ENCODE measurements at regions not wholly inside any gene's neighbourhood (a gene's known extent, or its start where the extent isn't known, plus 50 kb on each side); places are given as distances from the start of the nearest gene placed in this dataset.

- TF ChIP-seq EP300 (IDR thresholded peaks at IDR 0.05; ENCODE audit: low read length) (no peak), ESRRB (CRISPR knock-in tag; IDR thresholded peaks at IDR 0.05; ENCODE audit: borderline replicate concordance) (no peak), USF2 (CRISPR knock-in tag; IDR thresholded peaks at IDR 0.05) (no peak), PTBP1 (IDR thresholded peaks at IDR 0.05; ENCODE audit: low read depth, low read length) (no peak), CREB3 (tag; conservative IDR thresholded peaks at IDR 0.05; ENCODE audit: low read depth) (no peak), CHD1 (IDR thresholded peaks at IDR 0.05; ENCODE audit: low read length) (no peak), CHD2 (IDR thresholded peaks at IDR 0.05; ENCODE audit: low read depth, low read length) (no peak), JUND (IDR thresholded peaks at IDR 0.05; ENCODE audit: borderline replicate concordance, low read depth, low read length) (no peak), JUND (tag; IDR thresholded peaks at IDR 0.05; ENCODE audit: borderline replicate concordance, low read depth, low read length) (no peak), ZNF696 (CRISPR knock-in tag; conservative IDR thresholded peaks at IDR 0.05) (no peak)
Measured at GRCh38 chr5:68673823-68674180, 420.0 kb upstream of the SLC30A5 start.

Data from K562 (cell line).